Anterior cingulate cortex (tissue), 58 donors: ENCODE measurements at regions not wholly inside any gene's neighbourhood (a gene's known extent, or its start where the extent isn't known, plus 50 kb on each side); places are given as distances from the start of the nearest gene placed in this dataset.
"Not testable (repeated sequence)": the region's sequence is repeated elsewhere in the genome, so short reads cannot be mapped to it uniquely, and the experiment has no call there.

Experiments
- DNase-seq, 58 donors: peaks; one replicate each; lab custom pipeline; 2025; lab: John Stamatoyannopoulos, UW

DNA sequence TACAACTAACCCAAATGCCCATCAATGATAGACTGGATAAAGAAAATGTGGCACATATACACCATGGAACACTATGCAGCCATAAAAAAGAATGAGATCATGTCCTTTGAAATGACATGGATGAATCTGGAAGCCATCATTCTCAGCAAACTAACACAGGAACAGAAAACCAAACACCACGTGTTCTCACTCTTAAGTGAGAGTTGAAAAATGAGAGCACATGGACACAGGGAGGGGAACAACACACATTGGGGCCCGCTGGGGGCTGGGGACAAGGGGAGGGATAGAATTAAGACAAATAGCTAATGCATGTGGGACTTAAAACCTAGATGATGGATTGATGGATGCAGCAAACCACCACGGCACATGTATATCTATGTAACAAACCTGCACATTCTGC is 764.7 kb upstream of the STXBP6 start:
- not testable (repeated sequence) for DNase-seq

GRCh38 chr14:25803386-25804018 is 753.6 kb upstream of the STXBP6 start:
- DNase-seq: no peak

- no peak for DNase-seq
These were observed 750.9 kb upstream of the STXBP6 start for GRCh38 chr14:25800841-25801240.

GRCh38 chr14:25788252-25788651 is 738.3 kb upstream of the STXBP6 start:
- DNase-seq: no peak

DNA sequence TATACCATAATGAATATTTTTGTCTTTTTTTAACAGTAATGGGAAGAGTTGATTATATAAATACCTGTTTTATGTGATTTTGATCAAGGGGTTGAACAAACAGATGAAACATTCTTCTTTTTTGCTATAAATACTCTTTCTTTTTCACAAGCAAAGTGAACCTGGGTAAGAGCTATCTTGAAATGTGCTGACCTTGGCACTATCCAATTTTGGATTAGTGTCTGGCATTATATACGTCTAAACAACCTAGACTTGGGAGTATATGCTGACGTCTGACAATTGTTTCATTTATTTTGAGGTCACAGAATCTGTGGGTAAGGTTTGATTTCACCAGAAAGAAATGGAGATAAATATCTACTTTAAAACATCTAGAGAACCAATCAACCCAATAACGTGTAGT is 716.0 kb upstream of the STXBP6 start:
- DNase-seq: no peak

DNA sequence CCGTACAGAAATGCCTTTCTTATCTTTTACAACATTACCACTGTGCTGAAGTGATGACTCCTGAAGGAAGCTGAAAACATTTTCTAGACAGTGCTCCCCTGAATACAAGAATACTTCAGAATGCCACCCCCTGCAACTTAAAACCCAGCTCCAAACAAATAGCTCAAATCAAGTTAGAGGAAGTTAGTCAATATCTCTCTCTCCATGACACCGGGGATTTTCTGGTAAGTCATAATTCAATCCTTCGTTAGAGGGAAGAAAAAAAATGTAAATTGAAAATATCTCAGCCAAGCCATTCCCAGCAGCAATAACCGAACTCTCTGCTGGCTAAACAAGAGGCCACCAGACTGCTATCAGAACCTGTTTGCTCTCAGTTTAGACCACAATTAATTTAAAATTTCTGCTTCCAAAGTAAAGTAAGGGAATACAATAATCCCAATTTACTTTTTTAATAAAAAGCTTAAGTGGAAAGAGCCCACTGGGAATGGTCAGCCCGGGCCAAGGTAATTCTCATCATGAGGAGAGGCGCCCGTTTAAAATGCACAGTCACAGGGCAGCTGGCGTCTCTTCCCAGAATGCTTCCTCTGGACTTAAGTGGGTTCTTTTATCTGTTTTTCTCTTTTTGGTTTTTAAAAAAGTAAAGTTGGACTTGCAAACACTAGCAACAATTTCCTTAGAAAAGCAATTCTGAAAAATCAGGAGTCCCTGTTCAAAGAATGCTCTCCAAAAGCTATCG is 710.1 kb upstream of the STXBP6 start:
- DNase-seq: no peak

DNA sequence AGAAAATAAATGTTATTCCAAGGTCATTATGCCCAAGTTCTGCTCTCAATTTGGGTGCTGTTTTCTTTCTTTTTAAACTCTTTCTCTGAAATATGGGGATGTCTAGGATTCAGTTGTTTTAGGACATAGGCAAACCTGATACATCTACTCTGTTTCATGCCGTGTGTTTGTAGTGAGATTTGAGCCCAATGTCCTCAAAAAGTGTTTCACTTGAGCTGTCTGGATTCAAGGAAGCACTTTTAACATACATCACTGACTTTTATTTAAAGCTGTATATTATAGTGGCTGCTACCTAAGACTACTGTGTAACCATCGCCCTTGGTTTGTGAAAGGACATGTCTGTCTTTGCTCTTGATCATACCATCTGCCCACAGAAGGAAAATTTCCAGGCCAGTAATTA is 709.3 kb upstream of the STXBP6 start:
- DNase-seq: no peak

DNA sequence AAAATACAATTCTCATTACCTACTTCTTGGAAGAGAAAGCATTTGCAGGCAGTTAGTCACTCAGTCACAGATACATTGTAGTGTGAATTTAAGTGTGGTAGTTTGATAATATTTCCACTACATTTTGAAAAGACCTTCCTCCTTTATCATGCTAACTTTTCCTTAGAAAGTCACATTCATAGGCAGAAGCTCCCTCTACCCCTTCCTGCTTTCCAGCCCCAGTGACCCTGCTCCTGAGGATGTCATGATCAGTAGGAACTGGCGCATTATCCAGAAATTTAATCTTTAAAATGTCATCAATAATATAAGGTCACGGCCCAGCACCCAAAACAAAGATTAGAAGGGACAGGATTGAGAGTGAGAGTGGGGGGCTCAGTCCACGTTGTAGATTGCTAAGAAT is 707.4 kb upstream of the STXBP6 start:
- DNase-seq: no peak

DNA sequence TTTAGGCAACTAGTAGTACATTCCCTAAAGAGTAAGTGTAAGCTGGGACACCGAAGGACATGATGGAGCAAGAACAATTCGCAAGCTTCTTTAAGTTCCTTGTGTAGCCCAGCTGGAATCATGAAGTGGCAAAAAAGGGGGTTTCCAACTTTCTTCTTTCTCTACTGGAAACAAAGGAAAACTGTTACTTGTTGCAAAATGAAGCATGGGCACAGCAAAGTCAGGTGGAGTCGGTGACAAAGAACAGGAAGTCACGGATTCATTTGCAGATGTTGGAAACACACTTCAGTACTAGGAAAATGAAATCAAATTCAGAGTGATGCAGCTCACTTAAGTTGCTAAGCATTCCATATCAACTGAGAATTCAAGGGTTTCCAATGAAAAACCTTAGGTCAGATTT is 706.9 kb upstream of the STXBP6 start:
- DNase-seq: no peak

DNA sequence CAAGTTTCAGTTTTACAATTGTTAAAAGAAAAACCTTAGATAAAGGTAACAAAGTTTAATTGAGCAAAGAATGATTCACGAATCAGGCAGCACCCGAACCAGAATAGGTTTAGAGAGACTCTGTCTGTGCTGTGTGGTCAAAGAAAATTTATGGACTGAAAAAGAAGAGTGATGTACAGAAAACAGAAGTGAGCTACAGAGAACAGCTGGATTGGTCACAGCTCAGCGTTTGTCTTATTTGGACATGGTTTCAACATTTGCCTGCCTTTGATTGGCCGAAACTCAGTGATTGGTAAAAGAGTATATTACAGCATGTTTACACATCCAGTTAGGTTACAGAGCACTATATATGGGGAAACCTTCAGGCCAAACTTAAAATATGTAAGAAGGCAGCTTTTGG is 703.2 kb upstream of the STXBP6 start:
- DNase-seq: no peak

DNA sequence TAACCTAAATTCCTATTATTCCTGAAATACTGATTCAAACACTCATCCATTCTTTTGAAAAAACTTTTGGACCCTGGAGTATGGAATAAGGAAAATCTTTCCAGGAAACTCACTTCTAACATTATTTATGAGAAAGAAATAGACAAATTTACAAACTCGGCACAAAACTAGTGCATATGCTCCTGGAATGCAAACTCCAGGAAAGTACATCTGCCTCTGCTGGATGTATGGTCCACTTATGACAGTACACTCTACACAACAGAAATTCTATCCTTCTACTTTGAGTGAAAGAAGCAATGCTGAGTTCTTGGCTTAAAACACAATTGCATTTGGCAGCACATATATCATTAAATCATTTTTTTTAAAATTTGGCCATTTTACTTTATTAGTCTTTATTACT is 700.5 kb upstream of the STXBP6 start:
- DNase-seq: no peak
